ENCODE measurements at regions not wholly inside any gene's neighbourhood (a gene's known extent, or its start where the extent isn't known, plus 50 kb on each side); places are given as distances from the start of the nearest gene placed in this dataset.

GRCh38 chr12:24036438-24037216 is 87.2 kb upstream of the SOX5 start:
- TF ChIP-seq, protein P1, sequence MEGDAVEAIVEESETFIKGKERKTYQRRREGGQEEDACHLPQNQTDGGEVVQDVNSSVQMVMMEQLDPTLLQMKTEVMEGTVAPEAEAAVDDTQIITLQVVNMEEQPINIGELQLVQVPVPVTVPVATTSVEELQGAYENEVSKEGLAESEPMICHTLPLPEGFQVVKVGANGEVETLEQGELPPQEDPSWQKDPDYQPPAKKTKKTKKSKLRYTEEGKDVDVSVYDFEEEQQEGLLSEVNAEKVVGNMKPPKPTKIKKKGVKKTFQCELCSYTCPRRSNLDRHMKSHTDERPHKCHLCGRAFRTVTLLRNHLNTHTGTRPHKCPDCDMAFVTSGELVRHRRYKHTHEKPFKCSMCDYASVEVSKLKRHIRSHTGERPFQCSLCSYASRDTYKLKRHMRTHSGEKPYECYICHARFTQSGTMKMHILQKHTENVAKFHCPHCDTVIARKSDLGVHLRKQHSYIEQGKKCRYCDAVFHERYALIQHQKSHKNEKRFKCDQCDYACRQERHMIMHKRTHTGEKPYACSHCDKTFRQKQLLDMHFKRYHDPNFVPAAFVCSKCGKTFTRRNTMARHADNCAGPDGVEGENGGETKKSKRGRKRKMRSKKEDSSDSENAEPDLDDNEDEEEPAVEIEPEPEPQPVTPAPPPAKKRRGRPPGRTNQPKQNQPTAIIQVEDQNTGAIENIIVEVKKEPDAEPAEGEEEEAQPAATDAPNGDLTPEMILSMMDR (IDR thresholded peaks at IDR 0.05; ENCODE audit: low read depth, low read length), result no peak
- TF ChIP-seq POLR2A (IDR thresholded peaks at IDR 0.05; ENCODE audit: extremely low read depth, insufficient read length), result no peak
- TF ChIP-seq, protein P2, sequence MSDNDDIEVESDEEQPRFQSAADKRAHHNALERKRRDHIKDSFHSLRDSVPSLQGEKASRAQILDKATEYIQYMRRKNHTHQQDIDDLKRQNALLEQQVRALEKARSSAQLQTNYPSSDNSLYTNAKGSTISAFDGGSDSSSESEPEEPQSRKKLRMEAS (IDR thresholded peaks at IDR 0.05; ENCODE audit: low read depth, low read length), result no peak
- no peak for TF ChIP-seq MYC (IDR thresholded peaks at IDR 0.05; ENCODE audit: low read depth, low read length)

Measured in NB4 (cell line).